ENCODE measurements at regions not wholly inside any gene's neighbourhood (a gene's known extent, or its start where the extent isn't known, plus 50 kb on each side); places are given as distances from the start of the nearest gene placed in this dataset.
"Not testable (repeated sequence)": the region's sequence is repeated elsewhere in the genome, so short reads cannot be mapped to it uniquely, and the experiment has no call there.

GRCh38 chrX:1111601-1112300, 100.7 kb downstream of the CRLF2 start:
- Histone ChIP-seq H3K27me3 (no peaks in the 10 kb centered on the region), H3K4me1 (no peaks in the 10 kb centered on the region), H3K4me3 (ENCODE audit: low read depth, low read length) (no peak overlapping the region), H3K9me3 (no peaks in the 10 kb centered on the region), H3K36me3 (no peaks in the 10 kb centered on the region)
- TF ChIP-seq, protein P1, sequence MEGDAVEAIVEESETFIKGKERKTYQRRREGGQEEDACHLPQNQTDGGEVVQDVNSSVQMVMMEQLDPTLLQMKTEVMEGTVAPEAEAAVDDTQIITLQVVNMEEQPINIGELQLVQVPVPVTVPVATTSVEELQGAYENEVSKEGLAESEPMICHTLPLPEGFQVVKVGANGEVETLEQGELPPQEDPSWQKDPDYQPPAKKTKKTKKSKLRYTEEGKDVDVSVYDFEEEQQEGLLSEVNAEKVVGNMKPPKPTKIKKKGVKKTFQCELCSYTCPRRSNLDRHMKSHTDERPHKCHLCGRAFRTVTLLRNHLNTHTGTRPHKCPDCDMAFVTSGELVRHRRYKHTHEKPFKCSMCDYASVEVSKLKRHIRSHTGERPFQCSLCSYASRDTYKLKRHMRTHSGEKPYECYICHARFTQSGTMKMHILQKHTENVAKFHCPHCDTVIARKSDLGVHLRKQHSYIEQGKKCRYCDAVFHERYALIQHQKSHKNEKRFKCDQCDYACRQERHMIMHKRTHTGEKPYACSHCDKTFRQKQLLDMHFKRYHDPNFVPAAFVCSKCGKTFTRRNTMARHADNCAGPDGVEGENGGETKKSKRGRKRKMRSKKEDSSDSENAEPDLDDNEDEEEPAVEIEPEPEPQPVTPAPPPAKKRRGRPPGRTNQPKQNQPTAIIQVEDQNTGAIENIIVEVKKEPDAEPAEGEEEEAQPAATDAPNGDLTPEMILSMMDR (IDR thresholded peaks at IDR 0.05; ENCODE audit: low read depth, low read length), result no peak
- no peak for DNase-seq

DNA sequence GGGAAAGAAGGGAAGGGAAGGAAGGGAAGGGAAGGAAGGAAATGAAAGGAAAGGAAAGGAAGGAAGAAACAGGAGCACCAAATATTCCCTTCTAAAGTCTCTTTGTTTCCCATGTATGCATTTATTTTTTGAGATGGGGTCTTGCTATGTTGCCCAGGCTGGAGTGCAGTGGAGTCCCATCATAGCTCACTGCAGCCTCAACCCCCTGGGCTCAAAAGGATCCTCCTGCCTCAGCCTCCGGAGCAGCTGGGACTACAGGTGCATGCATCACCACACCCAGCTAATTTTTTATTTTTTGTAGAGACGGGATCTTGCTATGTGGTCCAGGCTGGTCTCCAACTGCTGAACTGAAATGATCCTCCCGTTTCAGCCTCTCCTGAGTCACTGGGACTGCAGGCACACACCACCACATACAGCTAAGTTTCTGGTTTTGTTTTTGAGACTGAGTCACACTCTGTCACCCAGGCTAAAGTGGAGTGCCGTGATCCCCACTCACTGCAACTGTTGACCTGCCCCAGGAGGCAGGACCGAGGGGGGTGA, 102.8 kb downstream of the CRLF2 start:
- TF ChIP-seq, protein P1 (IDR thresholded peaks at IDR 0.05; ENCODE audit: low read depth, low read length), result no peak
- no peak overlapping the region for H3K4me3 ChIP-seq (ENCODE audit: low read depth, low read length)
- H3K27me3 ChIP-seq, result no peaks in the 10 kb centered on the region
- DNase-seq, result no peak
- H3K4me1 ChIP-seq, result no peaks in the 10 kb centered on the region
- H3K9me3 ChIP-seq, result no peaks in the 10 kb centered on the region
- no peaks in the 10 kb centered on the region for H3K36me3 ChIP-seq

DNA sequence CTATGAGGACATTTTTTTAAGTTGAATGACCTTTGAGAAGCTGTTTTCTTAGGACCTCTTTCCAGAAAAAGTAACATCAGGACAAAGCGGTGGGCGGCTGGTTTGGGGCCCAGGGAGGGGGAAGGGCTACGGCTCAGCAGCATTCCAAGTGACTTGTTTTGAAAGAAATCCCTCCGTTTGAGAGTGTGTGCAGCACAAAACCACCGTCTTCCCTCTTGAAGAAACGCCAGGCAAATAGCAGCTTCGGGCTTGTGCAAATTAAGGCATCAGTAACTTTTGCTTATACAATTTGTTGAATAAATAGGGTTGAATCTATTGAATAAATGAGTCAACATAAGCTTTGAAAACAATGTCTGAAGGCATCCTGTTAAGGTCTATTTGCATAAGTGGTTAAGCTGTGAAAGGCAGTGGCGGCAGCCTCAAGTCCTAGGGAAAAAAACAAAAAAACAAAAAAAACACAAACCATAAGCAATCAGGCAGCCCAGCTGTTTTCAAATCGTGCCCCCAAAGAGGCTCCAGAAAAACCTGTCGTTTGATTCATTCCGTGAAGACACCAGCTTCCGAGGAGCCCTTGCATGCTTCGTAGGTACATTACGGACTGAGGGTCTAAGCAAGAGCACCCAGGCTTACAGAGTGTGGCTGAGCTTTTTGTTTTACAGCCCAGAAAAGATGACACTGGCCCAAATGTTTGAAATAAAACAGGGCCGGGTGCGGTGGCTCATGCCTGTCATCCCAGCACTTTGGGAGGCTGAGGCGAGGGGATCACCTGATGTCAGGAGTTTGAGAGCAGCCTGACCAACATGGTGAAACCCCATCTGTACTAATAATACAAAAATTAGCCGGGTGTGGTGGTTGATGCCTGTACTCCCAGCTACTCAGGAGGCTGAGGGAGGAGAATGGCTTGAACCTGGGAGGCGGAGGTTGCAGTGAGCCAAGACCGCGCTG, 103.7 kb downstream of the CRLF2 start:
- Histone ChIP-seq H3K9me3 (no peaks in the 10 kb centered on the region), H3K27me3 (no peaks in the 10 kb centered on the region), H3K4me3 (ENCODE audit: low read depth, low read length) (no peak overlapping the region), H3K4me1 (no peaks in the 10 kb centered on the region), H3K36me3 (no peaks in the 10 kb centered on the region)
- TF ChIP-seq, protein P1 (IDR thresholded peaks at IDR 0.05; ENCODE audit: low read depth, low read length), result no peak
- DNase-seq, result no peak

DNA sequence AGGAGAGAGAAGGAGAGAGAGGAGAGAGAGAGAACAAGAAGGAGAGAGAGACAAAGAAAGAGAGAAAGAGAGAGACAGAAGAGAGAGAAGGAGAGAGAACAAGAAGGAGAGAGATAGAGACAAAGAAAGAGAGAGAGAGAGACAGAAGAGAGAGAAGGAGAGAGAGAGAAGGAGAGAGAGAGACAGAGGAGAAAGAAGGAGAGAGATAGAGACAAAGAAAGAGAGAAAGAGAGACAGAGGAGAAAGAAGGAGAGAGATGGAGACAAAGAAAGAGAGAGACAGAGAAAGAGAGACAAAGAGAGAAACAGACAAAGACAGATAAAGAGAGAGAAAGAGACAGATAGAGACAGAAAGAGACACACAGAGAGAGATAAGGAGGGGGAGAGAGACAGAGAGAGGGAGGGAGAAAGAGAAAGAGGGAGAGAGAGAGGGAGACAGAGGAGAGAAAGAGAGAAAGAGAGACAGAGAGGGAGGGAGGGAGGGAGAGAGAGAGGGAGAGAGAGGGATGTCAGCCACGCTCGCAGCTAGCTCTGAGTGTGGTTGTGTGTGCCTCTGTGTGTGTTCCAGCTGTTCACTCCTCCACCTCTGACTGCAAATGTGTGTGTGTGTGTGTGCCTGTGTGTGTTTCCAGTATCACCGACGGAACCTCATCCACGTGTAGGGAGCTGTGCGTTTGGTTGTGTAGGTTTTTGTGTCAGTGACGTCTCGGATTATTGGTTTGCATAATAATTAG, 105.8 kb downstream of the CRLF2 start:
- DNase-seq, result no peak
- Histone ChIP-seq H3K4me3 (ENCODE audit: low read depth, low read length) (no peak overlapping the region), H3K9me3 (no peaks in the 10 kb centered on the region), H3K4me1 (no peaks in the 10 kb centered on the region), H3K36me3 (no peaks in the 10 kb centered on the region), H3K27me3 (no peaks in the 10 kb centered on the region)
- TF ChIP-seq, protein P1 (IDR thresholded peaks at IDR 0.05; ENCODE audit: low read depth, low read length), result no peak

DNA sequence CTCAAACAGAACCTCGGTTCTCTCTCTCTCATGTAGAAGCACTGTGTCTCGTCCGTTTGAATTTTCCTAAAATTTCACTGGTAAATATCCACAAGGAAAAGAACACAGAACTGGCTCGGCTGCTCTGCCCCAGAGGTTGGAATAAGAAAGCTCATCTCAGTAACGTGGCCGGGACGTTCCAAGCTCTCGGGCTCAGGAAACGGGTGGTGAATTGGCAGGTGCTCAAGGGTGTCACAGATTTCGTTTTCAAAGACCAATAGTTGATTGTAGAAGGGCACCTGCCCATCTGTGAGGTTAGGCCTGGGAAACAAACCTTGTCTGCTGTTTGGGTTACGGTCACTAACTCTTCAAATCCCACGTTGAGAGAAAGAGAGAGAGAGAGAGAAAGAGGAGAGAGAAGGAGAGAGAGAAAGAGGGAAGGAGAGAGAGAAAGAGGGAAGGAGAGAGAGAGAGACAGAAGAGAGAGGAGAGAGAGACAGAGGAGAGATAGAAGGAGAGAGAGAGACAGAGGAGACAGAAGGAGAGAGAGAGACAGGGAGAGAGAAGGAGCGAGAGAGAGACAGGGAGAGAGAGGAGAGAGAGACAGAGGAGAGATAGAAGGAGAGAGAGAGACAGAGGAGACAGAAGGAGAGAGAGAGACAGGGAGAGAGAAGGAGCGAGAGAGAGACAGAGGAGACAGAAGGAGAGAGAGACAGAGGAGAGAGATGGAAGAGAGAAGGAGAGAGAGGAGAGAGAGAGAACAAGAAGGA, 106.6 kb downstream of the CRLF2 start:
- no peaks in the 10 kb centered on the region for H3K9me3 ChIP-seq
- no peaks in the 10 kb centered on the region for H3K27me3 ChIP-seq
- H3K36me3 ChIP-seq, result no peaks in the 10 kb centered on the region
- H3K4me1 ChIP-seq, result no peaks in the 10 kb centered on the region
- H3K4me3 ChIP-seq (ENCODE audit: low read depth, low read length), result no peak overlapping the region
- TF ChIP-seq, protein P1 (IDR thresholded peaks at IDR 0.05; ENCODE audit: low read depth, low read length), result no peak
- DNase-seq, result no peak

GRCh38 chrX:1105031-1105430, 107.4 kb downstream of the CRLF2 start:
- not testable (repeated sequence) for H3K9me3 ChIP-seq; H3K27me3 ChIP-seq; H3K36me3 ChIP-seq; H3K4me1 ChIP-seq; DNase-seq; H3K4me3 ChIP-seq (ENCODE audit: low read depth, low read length)

Data from BE2C (cell line).